ENCODE measurements at regions not wholly inside any gene's neighbourhood (a gene's known extent, or its start where the extent isn't known, plus 50 kb on each side); places are given as distances from the start of the nearest gene placed in this dataset.

DNA sequence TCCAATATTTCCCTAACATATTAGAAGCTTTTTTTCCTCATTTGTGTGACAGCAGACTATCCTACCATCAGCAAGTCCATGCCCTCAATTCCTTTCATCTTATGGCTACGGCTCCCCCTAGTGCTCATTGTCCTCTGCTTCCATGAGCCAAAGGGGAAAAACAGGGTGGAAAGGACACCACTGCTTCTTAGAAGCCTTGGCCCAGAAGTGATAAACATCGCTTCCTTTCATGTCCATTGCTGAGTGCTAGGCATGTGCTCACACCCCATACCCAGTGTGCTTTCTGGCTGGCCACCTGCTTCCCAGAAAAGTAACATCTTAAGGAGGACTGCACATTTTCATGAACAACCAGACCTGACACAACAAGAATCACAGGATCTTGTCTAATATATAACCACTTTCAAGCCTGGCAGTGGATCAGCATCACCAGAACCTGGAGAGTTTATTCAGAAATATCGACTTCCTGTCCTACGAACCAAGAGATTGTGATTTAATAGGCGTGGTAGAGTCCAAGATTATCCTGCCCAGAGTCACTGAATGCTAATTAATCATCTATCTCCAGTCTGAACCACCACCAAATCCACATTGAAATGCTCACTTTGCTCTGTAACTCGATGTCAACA lies 650.5 kb upstream of the SORCS1 start:
- Histone ChIP-seq H3K9ac (ENCODE audit: low read depth, low read length) (no peak overlapping the region), H3K9me3 (ENCODE audit: control insufficient read depth, insufficient read depth, low read length) (no peaks in the 10 kb centered on the region), H3K4me1 (ENCODE audit: control insufficient read depth, insufficient read depth, low read length) (peaks cover 4% of the 10 kb centered on the region; the same call in 1 of the 2 replicates), H3K4me3 (ENCODE audit: low read depth, low read length) (no peak overlapping the region), H3K27me3 (ENCODE audit: control insufficient read depth, insufficient read depth, low read length) (no peaks in the 10 kb centered on the region), H3K36me3 (ENCODE audit: control insufficient read depth, insufficient read depth, low read length) (no peaks in the 10 kb centered on the region), H3K27ac (ENCODE audit: low read depth, low read length) (no peak overlapping the region)

DNA sequence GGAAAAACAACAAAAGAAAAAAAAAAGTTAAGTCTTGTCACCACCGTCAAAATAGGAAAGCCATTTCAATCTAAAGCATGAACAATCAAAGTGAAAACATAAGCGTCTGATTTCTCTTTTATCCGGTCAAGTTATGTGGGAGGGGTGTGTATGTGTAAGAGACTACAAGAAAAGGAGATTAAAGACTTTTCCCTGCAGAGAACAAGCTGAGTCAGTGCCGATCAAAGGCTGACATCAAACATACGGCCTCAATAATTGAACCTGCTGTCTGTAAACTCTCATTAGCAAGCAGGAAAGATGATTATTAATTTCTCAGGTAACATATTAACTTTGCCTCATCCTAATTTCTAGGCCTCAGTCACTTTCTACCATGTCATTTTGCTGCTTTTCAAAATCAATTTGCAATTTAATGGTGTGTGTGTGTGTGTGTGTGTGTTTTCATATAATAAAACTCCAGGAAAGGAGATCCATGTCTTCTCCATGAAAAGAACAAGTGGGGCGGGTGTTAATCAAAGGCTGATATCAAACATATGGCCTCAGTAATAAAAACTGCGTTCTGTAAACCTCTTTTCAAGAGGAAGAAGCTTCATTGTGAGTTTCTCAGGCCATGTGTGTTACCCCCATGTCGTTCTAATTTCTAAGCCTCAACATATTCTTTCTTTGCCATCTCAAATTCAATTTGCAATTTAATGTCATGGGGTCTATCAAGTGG lies 649.1 kb upstream of the SORCS1 start:
- Histone ChIP-seq H3K27me3 (ENCODE audit: control insufficient read depth, insufficient read depth, low read length) (no peaks in the 10 kb centered on the region), H3K27ac (ENCODE audit: low read depth, low read length) (no peak overlapping the region), H3K9ac (ENCODE audit: low read depth, low read length) (no peak overlapping the region), H3K4me3 (ENCODE audit: low read depth, low read length) (no peak overlapping the region), H3K9me3 (ENCODE audit: control insufficient read depth, insufficient read depth, low read length) (no peaks in the 10 kb centered on the region), H3K4me1 (ENCODE audit: control insufficient read depth, insufficient read depth, low read length) (peaks cover 7% of the 10 kb centered on the region; the same call in 1 of the 2 replicates), H3K36me3 (ENCODE audit: control insufficient read depth, insufficient read depth, low read length) (no peaks in the 10 kb centered on the region)

DNA sequence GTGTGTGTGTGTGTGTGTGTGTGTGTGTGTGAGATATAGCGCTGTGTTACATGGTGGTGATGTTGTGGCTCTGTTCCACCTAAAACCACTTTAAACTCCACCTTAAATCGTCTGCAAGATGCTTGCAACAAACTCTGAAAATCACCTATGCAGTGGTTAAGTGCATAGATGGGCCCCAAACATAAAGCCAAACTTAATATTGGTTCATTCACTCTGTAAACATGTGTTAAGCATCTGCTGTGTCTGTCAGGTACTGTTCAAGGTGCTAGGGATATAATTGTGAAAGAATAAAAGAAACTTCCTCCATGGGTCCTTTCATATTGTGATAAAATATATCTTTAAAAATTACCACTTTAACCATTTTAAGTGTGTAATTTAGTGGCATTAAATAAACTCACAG lies 645.4 kb upstream of the SORCS1 start:
- Histone ChIP-seq H3K9me3 (ENCODE audit: control insufficient read depth, insufficient read depth, low read length) (no peaks in the 10 kb centered on the region), H3K9ac (ENCODE audit: low read depth, low read length) (no peak overlapping the region), H3K27me3 (ENCODE audit: control insufficient read depth, insufficient read depth, low read length) (no peaks in the 10 kb centered on the region), H3K4me3 (ENCODE audit: low read depth, low read length) (no peak overlapping the region), H3K4me1 (ENCODE audit: control insufficient read depth, insufficient read depth, low read length) (0 out of 2 replicates have a peak, but pooled peaks cover 5% of the 10 kb centered on the region), H3K27ac (ENCODE audit: low read depth, low read length) (no peak overlapping the region), H3K36me3 (ENCODE audit: control insufficient read depth, insufficient read depth, low read length) (no peaks in the 10 kb centered on the region)

DNA sequence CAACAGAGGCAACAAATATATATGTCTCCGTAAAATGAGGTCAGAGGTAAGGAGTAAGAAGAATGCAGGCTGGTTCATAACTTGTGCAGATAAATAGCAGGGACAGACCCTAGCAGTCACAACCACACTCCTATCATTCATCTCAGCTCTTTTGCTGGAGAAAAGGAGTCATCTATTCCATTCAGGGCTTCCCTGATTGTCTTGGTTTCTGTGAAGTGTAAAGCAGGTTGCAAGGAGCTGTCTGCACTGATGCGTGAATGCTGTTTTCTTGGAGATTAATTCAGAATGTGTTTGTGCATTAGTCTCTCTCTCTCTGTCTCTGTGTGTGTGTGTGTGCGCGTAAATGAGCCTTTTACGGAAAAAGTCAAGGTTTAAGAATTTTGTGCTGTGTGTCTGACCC lies 643.3 kb upstream of the SORCS1 start:
- H3K9me3 ChIP-seq (ENCODE audit: control insufficient read depth, insufficient read depth, low read length), result no peaks in the 10 kb centered on the region
- no peaks in the 10 kb centered on the region for H3K36me3 ChIP-seq (ENCODE audit: control insufficient read depth, insufficient read depth, low read length)
- no peak overlapping the region for H3K27ac ChIP-seq (ENCODE audit: low read depth, low read length)
- no peak overlapping the region for H3K4me3 ChIP-seq (ENCODE audit: low read depth, low read length)
- H3K27me3 ChIP-seq (ENCODE audit: control insufficient read depth, insufficient read depth, low read length), result no peaks in the 10 kb centered on the region
- no peak overlapping the region for H3K9ac ChIP-seq (ENCODE audit: low read depth, low read length)
- H3K4me1 ChIP-seq (ENCODE audit: control insufficient read depth, insufficient read depth, low read length), result 0 out of 2 replicates have a peak, but pooled peaks cover 5% of the 10 kb centered on the region

DNA sequence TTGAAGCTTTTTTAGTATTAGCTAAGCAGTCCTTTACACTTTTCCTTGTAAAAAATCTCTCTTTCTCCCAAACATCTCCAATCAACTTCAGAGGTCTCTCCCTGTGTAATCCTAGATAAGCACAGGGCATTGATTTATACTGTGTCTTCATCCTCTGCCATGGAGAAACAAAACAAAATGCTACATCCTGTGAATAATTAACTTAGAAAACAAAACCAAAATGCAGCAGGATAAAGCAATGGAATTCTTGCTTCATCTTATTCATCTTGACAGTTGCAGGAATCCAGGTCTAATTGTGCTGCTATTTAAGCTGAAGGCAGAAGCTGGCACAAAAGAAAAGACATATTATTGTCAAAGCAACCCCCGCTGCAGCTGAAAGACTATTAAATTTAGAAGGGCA lies 641.5 kb upstream of the SORCS1 start:
- no peak overlapping the region for H3K4me3 ChIP-seq (ENCODE audit: low read depth, low read length)
- H3K9ac ChIP-seq (ENCODE audit: low read depth, low read length), result no peak overlapping the region
- no peaks in the 10 kb centered on the region for H3K27me3 ChIP-seq (ENCODE audit: control insufficient read depth, insufficient read depth, low read length)
- H3K27ac ChIP-seq (ENCODE audit: low read depth, low read length), result no peak overlapping the region
- no peaks in the 10 kb centered on the region for H3K9me3 ChIP-seq (ENCODE audit: control insufficient read depth, insufficient read depth, low read length)
- H3K4me1 ChIP-seq (ENCODE audit: control insufficient read depth, insufficient read depth, low read length), result 0 out of 2 replicates have a peak, but pooled peaks cover 5% of the 10 kb centered on the region
- H3K36me3 ChIP-seq (ENCODE audit: control insufficient read depth, insufficient read depth, low read length), result no peaks in the 10 kb centered on the region

DNA sequence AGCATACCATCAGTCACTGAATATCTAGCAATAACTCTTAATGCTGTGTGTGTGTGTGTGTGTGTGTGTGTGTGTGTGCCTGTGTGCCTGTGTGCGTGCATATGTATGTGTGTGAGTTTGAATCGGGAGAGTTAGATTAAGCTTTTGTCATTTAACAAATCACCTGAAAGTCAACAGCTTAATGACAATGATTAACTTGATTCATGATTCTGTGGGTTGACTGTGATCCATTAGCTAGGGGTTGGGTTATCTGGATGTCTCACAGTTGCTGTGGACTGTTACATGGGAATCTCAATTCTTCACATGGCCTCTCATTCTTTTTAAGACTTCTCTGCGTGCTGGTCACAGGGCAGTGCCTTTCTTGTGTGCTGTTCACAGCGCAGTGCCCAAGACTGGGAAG lies 639.0 kb upstream of the SORCS1 start:
- no peaks in the 10 kb centered on the region for H3K27me3 ChIP-seq (ENCODE audit: control insufficient read depth, insufficient read depth, low read length)
- 0 out of 2 replicates have a peak, but pooled peaks cover 2% of the 10 kb centered on the region for H3K4me1 ChIP-seq (ENCODE audit: control insufficient read depth, insufficient read depth, low read length)
- H3K36me3 ChIP-seq (ENCODE audit: control insufficient read depth, insufficient read depth, low read length), result no peaks in the 10 kb centered on the region
- H3K9me3 ChIP-seq (ENCODE audit: control insufficient read depth, insufficient read depth, low read length), result no peaks in the 10 kb centered on the region
- H3K27ac ChIP-seq (ENCODE audit: low read depth, low read length), result no peak overlapping the region
- H3K9ac ChIP-seq (ENCODE audit: low read depth, low read length), result no peak overlapping the region
- no peak overlapping the region for H3K4me3 ChIP-seq (ENCODE audit: low read depth, low read length)

DNA sequence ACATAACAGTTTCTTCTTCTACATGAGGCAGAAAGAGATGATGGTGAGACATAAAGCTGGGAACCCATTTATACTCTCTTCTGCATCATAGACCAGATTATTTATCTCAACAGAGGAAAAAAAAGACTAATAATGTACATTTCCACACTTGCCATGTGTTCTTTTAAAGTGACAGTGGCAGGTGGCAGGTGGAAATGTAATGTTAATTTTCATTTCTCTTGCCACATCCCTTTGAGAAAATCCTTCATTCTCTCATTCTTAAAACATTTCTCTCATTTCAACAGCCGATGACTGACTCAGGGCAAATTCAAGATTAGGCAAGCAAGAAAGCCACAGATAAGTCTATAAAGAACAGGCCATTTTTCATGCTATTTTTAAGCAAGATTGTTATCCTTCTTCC lies 635.6 kb upstream of the SORCS1 start:
- no peaks in the 10 kb centered on the region for H3K4me1 ChIP-seq (ENCODE audit: control insufficient read depth, insufficient read depth, low read length)
- H3K4me3 ChIP-seq (ENCODE audit: low read depth, low read length), result no peak overlapping the region
- H3K36me3 ChIP-seq (ENCODE audit: control insufficient read depth, insufficient read depth, low read length), result no peaks in the 10 kb centered on the region
- no peaks in the 10 kb centered on the region for H3K9me3 ChIP-seq (ENCODE audit: control insufficient read depth, insufficient read depth, low read length)
- no peak overlapping the region for H3K9ac ChIP-seq (ENCODE audit: low read depth, low read length)
- no peak overlapping the region for H3K27ac ChIP-seq (ENCODE audit: low read depth, low read length)
- H3K27me3 ChIP-seq (ENCODE audit: control insufficient read depth, insufficient read depth, low read length), result no peaks in the 10 kb centered on the region

DNA sequence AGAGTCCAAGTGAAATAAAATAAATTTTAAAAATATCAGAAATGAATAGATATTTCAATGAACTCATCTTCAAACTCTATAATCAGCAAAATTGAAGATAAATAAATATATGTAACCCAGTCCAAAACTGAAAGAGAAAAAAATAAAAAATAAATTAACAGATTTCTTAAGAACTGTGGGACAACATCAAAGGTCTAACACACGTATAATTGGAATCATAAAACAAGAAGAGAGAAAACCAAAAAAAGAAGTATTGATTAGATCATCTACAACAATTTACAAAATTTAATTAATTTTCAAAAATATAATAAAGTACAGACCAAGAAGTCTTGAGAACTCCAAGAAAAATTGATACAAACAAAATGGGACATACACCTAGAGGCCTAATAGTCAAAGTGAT lies 625.8 kb upstream of the SORCS1 start:
- Histone ChIP-seq H3K27ac (ENCODE audit: low read depth, low read length) (no peak overlapping the region), H3K4me3 (ENCODE audit: low read depth, low read length) (no peak overlapping the region), H3K4me1 (ENCODE audit: control insufficient read depth, insufficient read depth, low read length) (no peaks in the 10 kb centered on the region), H3K36me3 (ENCODE audit: control insufficient read depth, insufficient read depth, low read length) (no peaks in the 10 kb centered on the region), H3K9me3 (ENCODE audit: control insufficient read depth, insufficient read depth, low read length) (peaks cover 11% of the 10 kb centered on the region), H3K9ac (ENCODE audit: low read depth, low read length) (no peak overlapping the region), H3K27me3 (ENCODE audit: control insufficient read depth, insufficient read depth, low read length) (no peaks in the 10 kb centered on the region)

DNA sequence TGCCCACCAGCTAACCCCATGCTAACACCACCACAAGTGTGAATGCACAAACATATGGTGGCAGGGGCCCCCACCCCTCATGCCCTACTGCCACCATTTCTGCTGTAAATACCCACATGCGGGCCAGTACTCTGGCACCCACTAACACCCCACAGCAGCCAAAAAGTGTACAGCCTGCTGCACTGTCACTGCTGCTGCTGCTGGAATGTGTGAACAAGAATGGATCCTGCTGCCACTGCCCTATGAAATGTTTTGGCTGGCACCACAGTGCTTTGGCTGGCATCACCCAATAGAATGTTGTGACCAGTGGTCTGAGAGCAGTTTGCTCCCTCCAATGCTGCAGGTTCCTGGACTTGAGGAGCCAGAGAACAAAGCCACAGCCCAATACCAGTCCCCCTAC lies 606.6 kb upstream of the SORCS1 start:
- Histone ChIP-seq H3K36me3 (ENCODE audit: control insufficient read depth, insufficient read depth, low read length) (no peaks in the 10 kb centered on the region), H3K27me3 (ENCODE audit: control insufficient read depth, insufficient read depth, low read length) (no peaks in the 10 kb centered on the region), H3K9me3 (ENCODE audit: control insufficient read depth, insufficient read depth, low read length) (no peaks in the 10 kb centered on the region; the same call in 1 of the 2 replicates), H3K4me1 (ENCODE audit: control insufficient read depth, insufficient read depth, low read length) (0 out of 2 replicates have a peak, but pooled peaks cover 1% of the 10 kb centered on the region), H3K27ac (ENCODE audit: low read depth, low read length) (no peak overlapping the region), H3K4me3 (ENCODE audit: low read depth, low read length) (no peak overlapping the region), H3K9ac (ENCODE audit: low read depth, low read length) (no peak overlapping the region)

DNA sequence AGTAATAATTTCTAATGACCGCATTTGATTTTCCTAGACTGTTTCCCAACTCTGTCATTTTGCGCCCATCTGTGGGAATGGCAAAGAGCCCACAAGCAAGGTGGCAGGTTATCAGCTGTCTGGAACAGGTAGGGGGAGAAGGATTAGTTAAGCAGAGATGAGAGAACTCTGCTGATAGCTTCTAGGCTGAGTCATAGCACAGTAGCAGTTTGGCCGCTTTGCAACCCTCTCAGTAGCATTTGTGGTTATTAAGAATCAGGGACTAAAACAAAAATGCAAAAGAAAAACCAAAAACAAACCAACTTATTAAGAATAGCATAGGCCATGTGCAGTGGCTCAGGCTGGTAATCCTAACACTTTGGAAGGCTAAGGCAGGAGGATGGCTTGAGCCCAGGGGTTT lies 602.7 kb upstream of the SORCS1 start:
- Histone ChIP-seq H3K4me3 (ENCODE audit: low read depth, low read length) (no peak overlapping the region), H3K4me1 (ENCODE audit: control insufficient read depth, insufficient read depth, low read length) (0 out of 2 replicates have a peak, but pooled peaks cover 8% of the 10 kb centered on the region)

DNA sequence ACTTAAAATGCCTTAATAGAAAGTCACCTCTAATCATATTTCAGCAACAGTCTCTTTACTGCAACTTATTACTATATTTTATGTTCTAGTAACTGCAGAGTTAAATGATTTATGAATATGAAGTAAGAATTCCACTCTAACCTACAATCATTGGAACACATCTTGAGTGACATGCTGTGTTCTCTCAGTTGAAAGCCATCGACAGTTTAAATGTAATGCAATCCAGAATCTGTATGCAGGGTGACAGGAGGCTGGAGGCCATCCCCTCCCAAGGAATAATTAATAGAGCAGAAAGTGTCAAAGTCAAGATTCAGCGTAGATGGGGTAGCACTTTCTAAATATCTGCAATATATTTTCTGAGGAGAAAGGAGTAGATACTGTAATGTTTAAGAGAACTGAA lies 590.3 kb upstream of the SORCS1 start:
- Histone ChIP-seq H3K27me3 (ENCODE audit: control insufficient read depth, insufficient read depth, low read length) (no peaks in the 10 kb centered on the region), H3K4me1 (ENCODE audit: control insufficient read depth, insufficient read depth, low read length) (no peaks in the 10 kb centered on the region), H3K9me3 (ENCODE audit: control insufficient read depth, insufficient read depth, low read length) (no peaks in the 10 kb centered on the region), H3K4me3 (ENCODE audit: low read depth, low read length) (no peak overlapping the region), H3K27ac (ENCODE audit: low read depth, low read length) (no peak overlapping the region), H3K9ac (ENCODE audit: low read depth, low read length) (no peak overlapping the region), H3K36me3 (ENCODE audit: control insufficient read depth, insufficient read depth, low read length) (no peaks in the 10 kb centered on the region)

More for the DNA sequence above, 602.7 kb upstream of the SORCS1 start:
- no peaks in the 10 kb centered on the region for H3K27me3 ChIP-seq (ENCODE audit: control insufficient read depth, insufficient read depth, low read length)
- no peaks in the 10 kb centered on the region for H3K9me3 ChIP-seq (ENCODE audit: control insufficient read depth, insufficient read depth, low read length)
- no peaks in the 10 kb centered on the region for H3K36me3 ChIP-seq (ENCODE audit: control insufficient read depth, insufficient read depth, low read length)
- no peak overlapping the region for H3K9ac ChIP-seq (ENCODE audit: low read depth, low read length)
- H3K27ac ChIP-seq (ENCODE audit: low read depth, low read length), result no peak overlapping the region

All from HUES48 (cell line).